ENCODE measurements at regions not wholly inside any gene's neighbourhood (a gene's known extent, or its start where the extent isn't known, plus 50 kb on each side); places are given as distances from the start of the nearest gene placed in this dataset.

GRCh38 chr9:86679909-86680308 lies 267.4 kb downstream of the GAS1 start:
- no peak overlapping the region for H3K4me3 ChIP-seq
- H3K36me3 ChIP-seq = no peaks in the 10 kb centered on the region
- WGBS, 5 donors = 63 to 83% (median 71%) methylated on average over 2 of the region's 2 CpGs
- DNase-seq = no peak
- no peaks in the 10 kb centered on the region for H3K9me3 ChIP-seq
- H3K27me3 ChIP-seq (replicated peaks in 1 of 7) = no peaks in the 10 kb centered on the region
- H3K27ac ChIP-seq = no peak overlapping the region
- no peaks in the 10 kb centered on the region for H3K4me1 ChIP-seq
- intact Hi-C loops (cut with DNase I; ENCODE audit: low total_unique reads) = no loop called here
- no peak for TF ChIP-seq POLR2A (IDR thresholded peaks at IDR 0.05)
- no peak for TF ChIP-seq CTCF (IDR thresholded peaks at IDR 0.05 in 8 of 11, conservative IDR thresholded peaks at IDR 0.05 in 3 of 11)
- TF ChIP-seq POLR2AphosphoS5 (IDR thresholded peaks at IDR 0.05) = no peak

- intact Hi-C loops (cut with DNase I; ENCODE audit: low total_unique reads) = no loop called here
- no peak for DNase-seq
- no peaks in the 10 kb centered on the region for H3K4me1 ChIP-seq
Observed at GRCh38 chr9:86676396-86676795, 270.9 kb downstream of the GAS1 start.

GRCh38 chr9:86675805-86676204 lies 271.5 kb downstream of the GAS1 start:
- H3K36me3 ChIP-seq = no peaks in the 10 kb centered on the region
- 75 to 86% (median 85%) methylated on average over 5 of the region's 5 CpGs for WGBS, 5 donors
- H3K4me1 ChIP-seq = no peaks in the 10 kb centered on the region
- no peak for DNase-seq
- H3K27me3 ChIP-seq (replicated peaks in 1 of 7) = no peaks in the 10 kb centered on the region
- H3K27ac ChIP-seq = no peak overlapping the region
- no peak for TF ChIP-seq POLR2A (IDR thresholded peaks at IDR 0.05)
- H3K4me3 ChIP-seq = no peak overlapping the region
- intact Hi-C loops (cut with DNase I; ENCODE audit: low total_unique reads) = no loop called here
- H3K9me3 ChIP-seq = peaks cover 0 to 12% (median 6%) of the 10 kb centered on the region in 8 donors

More at GRCh38 chr9:86676396-86676795, 270.9 kb downstream of the GAS1 start:
- Histone ChIP-seq H3K36me3 (no peaks in the 10 kb centered on the region), H3K4me3 (no peak overlapping the region), H3K27me3 (replicated peaks in 1 of 7) (no peaks in the 10 kb centered on the region), H3K27ac (no peak overlapping the region), H3K9me3 (peaks cover 0 to 6% (median 2%) of the 10 kb centered on the region in 8 donors)
- TF ChIP-seq POLR2A (IDR thresholded peaks at IDR 0.05) (no peak), CTCF (IDR thresholded peaks at IDR 0.05 in 8 of 11, conservative IDR thresholded peaks at IDR 0.05 in 3 of 11) (no peak), POLR2AphosphoS5 (IDR thresholded peaks at IDR 0.05) (no peak)
- WGBS, 5 donors = 64 to 77% (median 74%) methylated on average over 2 of the region's 2 CpGs

GRCh38 chr9:86674487-86674886 lies 272.8 kb downstream of the GAS1 start:
- TF ChIP-seq CTCF (IDR thresholded peaks at IDR 0.05 in 8 of 11, conservative IDR thresholded peaks at IDR 0.05 in 3 of 11) = no peak
- no peak for TF ChIP-seq POLR2AphosphoS5 (IDR thresholded peaks at IDR 0.05)
- TF ChIP-seq POLR2A (IDR thresholded peaks at IDR 0.05) = no peak
- intact Hi-C loops (cut with DNase I; ENCODE audit: low total_unique reads) = no loop called here
- Histone ChIP-seq H3K27ac (no peak overlapping the region), H3K27me3 (replicated peaks in 1 of 7) (no peaks in the 10 kb centered on the region), H3K4me1 (no peaks in the 10 kb centered on the region), H3K4me3 (no peak overlapping the region), H3K9me3 (peaks cover 0 to 19% (median 12%) of the 10 kb centered on the region in 8 donors), H3K36me3 (no peaks in the 10 kb centered on the region)
- WGBS, 5 donors = 53 to 90% (median 78%) methylated on average over 2 of the region's 2 CpGs
- DNase-seq = no peak

DNA sequence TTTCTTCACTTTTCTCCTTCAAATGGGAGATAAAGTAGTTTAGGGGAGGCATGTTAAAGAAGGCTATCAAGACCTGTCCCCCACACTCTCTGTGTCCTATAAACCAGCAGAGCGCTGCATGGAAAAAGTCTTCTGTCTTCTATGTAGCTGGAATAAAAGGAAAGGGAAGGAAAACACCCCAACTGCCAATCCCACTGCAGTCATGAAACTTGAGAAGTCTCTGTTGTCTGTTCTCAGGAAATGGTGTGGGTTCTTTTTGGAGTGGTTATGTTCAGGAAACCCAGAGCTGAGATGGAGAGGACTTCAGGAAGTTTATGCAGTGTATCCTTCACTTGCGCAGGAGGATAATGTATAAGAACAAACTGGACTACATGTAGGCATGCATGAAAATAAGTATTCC lies 274.3 kb downstream of the GAS1 start:
- Histone ChIP-seq H3K27ac (no peak overlapping the region), H3K4me3 (no peak overlapping the region), H3K27me3 (replicated peaks in 1 of 7) (no peaks in the 10 kb centered on the region), H3K4me1 (no peaks in the 10 kb centered on the region), H3K36me3 (no peaks in the 10 kb centered on the region), H3K9me3 (peaks cover 0 to 19% (median 12%) of the 10 kb centered on the region in 8 donors)
- intact Hi-C loops (cut with DNase I; ENCODE audit: low total_unique reads) = no loop called here
- TF ChIP-seq CTCF (IDR thresholded peaks at IDR 0.05 in 8 of 11, conservative IDR thresholded peaks at IDR 0.05 in 3 of 11) (no peak), POLR2AphosphoS5 (IDR thresholded peaks at IDR 0.05) (no peak), POLR2A (IDR thresholded peaks at IDR 0.05) (no peak)
- 62 to 87% (median 78%) methylated on average over 2 of the region's 2 CpGs for WGBS, 5 donors
- DNase-seq = no peak

Measured in spleen (tissue), 11 donors.